Glutamatergic neuron (in vitro differentiated cells): ENCODE measurements at regions not wholly inside any gene's neighbourhood (a gene's known extent, or its start where the extent isn't known, plus 50 kb on each side); places are given as distances from the start of the nearest gene placed in this dataset.

Source experiments
- DNase-seq: peaks from one replicate; pipeline ENCODE4 v3.0.0; 2022
- H3K27ac Mint-ChIP-seq: one replicate; pipeline ENCODE4 v1.8.0; 2020; ENCODE audit warnings: mild to moderate bottlenecking, mixed read lengths, inconsistent platforms; ENCODE audit not compliant: unreplicated experiment
- H3K27me3 Mint-ChIP-seq: one replicate; pipeline ENCODE4 v1.8.0; 2020; ENCODE audit warnings: mild to moderate bottlenecking, moderate library complexity, mixed read lengths, inconsistent platforms; ENCODE audit not compliant: unreplicated experiment
- H3K36me3 Mint-ChIP-seq: one replicate; pipeline ENCODE4 v1.8.0; 2020; ENCODE audit warnings: mild to moderate bottlenecking, mixed read lengths, inconsistent platforms; ENCODE audit not compliant: unreplicated experiment
- H3K4me1 Mint-ChIP-seq: one replicate; pipeline ENCODE4 v1.8.0; 2020; ENCODE audit warnings: mild to moderate bottlenecking, low read depth, mixed read lengths, inconsistent platforms; ENCODE audit not compliant: unreplicated experiment
- H3K4me3 Mint-ChIP-seq: one replicate; pipeline ENCODE4 v1.8.0; 2020; ENCODE audit warnings: mild to moderate bottlenecking, mixed read lengths, inconsistent platforms; ENCODE audit not compliant: unreplicated experiment
- H3K9me3 Mint-ChIP-seq: one replicate; pipeline ENCODE4 v1.8.0; 2020; ENCODE audit warnings: mild to moderate bottlenecking, moderate library complexity, mixed read lengths, inconsistent platforms; ENCODE audit not compliant: unreplicated experiment
- CTCF ChIP-seq: fragments of 200-600 bp; sonication (generic); IDR thresholded peaks from one replicate; pipeline ENCODE4 v1.5.0; 2021; ENCODE audit not compliant: partially characterized antibody, unreplicated experiment

GRCh38 chr4:127120441-127121090 is 512.2 kb upstream of the INTU start:
- peaks cover 4% of the 10 kb centered on the region for H3K4me1 Mint-ChIP-seq
- H3K4me3 Mint-ChIP-seq = no peak overlapping the region
- H3K36me3 Mint-ChIP-seq = no peaks in the 10 kb centered on the region
- TF ChIP-seq CTCF = no peak
- H3K27me3 Mint-ChIP-seq = no peaks in the 10 kb centered on the region
- peaks cover 2% of the 10 kb centered on the region for H3K9me3 Mint-ChIP-seq
- DNase-seq = no peak
- no peak overlapping the region for H3K27ac Mint-ChIP-seq

- no peak for DNase-seq
- Mint-ChIP-seq H3K4me3 (no peak overlapping the region), H3K9me3 (peaks cover 2% of the 10 kb centered on the region), H3K27me3 (no peaks in the 10 kb centered on the region), H3K27ac (no peak overlapping the region), H3K36me3 (no peaks in the 10 kb centered on the region), H3K4me1 (peaks cover 2% of the 10 kb centered on the region)
- no peak for TF ChIP-seq CTCF
These were observed 507.8 kb upstream of the INTU start for GRCh38 chr4:127124919-127125318.

- no peak overlapping the region for H3K4me3 Mint-ChIP-seq
- peaks cover 2% of the 10 kb centered on the region for H3K9me3 Mint-ChIP-seq
- no peak for DNase-seq
These were observed 506.0 kb upstream of the INTU start for GRCh38 chr4:127126718-127127117.

GRCh38 chr4:127131527-127131926 is 501.2 kb upstream of the INTU start:
- Mint-ChIP-seq H3K4me3 (no peak overlapping the region), H3K9me3 (no peaks in the 10 kb centered on the region), H3K4me1 (no peaks in the 10 kb centered on the region), H3K36me3 (no peaks in the 10 kb centered on the region), H3K27me3 (no peaks in the 10 kb centered on the region), H3K27ac (no peak overlapping the region)
- no peak for DNase-seq
- no peak for TF ChIP-seq CTCF

More at GRCh38 chr4:127126718-127127117, 506.0 kb upstream of the INTU start:
- H3K27ac Mint-ChIP-seq = no peak overlapping the region
- H3K27me3 Mint-ChIP-seq = no peaks in the 10 kb centered on the region
- TF ChIP-seq CTCF = no peak
- no peaks in the 10 kb centered on the region for H3K4me1 Mint-ChIP-seq
- no peaks in the 10 kb centered on the region for H3K36me3 Mint-ChIP-seq

GRCh38 chr4:127134490-127134889 is 498.3 kb upstream of the INTU start:
- H3K4me1 Mint-ChIP-seq = no peaks in the 10 kb centered on the region
- no peaks in the 10 kb centered on the region for H3K36me3 Mint-ChIP-seq
- H3K27me3 Mint-ChIP-seq = no peaks in the 10 kb centered on the region
- no peak overlapping the region for H3K27ac Mint-ChIP-seq
- no peak for DNase-seq
- H3K9me3 Mint-ChIP-seq = no peaks in the 10 kb centered on the region
- no peak overlapping the region for H3K4me3 Mint-ChIP-seq
- no peak for TF ChIP-seq CTCF
